ENCODE measurements at regions not wholly inside any gene's neighbourhood (a gene's known extent, or its start where the extent isn't known, plus 50 kb on each side); places are given as distances from the start of the nearest gene placed in this dataset.

GRCh38 chr5:164360589-164360988 lies 855.2 kb downstream of the MAT2B start:
- TF ChIP-seq EZH2 (IDR thresholded peaks at IDR 0.05; ENCODE audit: insufficient read depth, poor library complexity, severe bottlenecking) (no peak), EZH2phosphoT487 (IDR thresholded peaks at IDR 0.05; ENCODE audit: insufficient read depth, low read depth) (no peak)
